ENCODE measurements at regions not wholly inside any gene's neighbourhood (a gene's known extent, or its start where the extent isn't known, plus 50 kb on each side); places are given as distances from the start of the nearest gene placed in this dataset.

DNA sequence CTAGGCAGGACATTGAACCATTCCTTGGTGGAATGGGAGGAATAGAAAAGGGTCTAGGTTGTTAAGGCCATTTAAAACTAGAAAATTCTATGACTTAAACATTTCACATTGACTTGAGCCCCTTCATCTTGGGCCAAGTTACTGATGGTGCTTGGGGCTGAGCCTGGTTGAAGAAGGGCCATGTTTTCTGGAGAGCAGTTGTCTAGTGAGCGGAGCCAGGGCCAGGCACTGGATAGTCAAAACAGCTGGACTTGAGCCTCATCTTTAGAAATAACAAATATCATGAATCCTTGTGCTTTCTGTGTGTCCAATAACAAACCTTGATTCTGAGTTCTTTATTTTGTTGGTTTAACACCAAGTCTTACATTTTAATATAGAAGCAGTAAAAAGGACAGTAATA, 134.6 kb upstream of the TCF21 start:
- no peak for TF ChIP-seq EZH2 (IDR thresholded peaks at IDR 0.05; ENCODE audit: borderline replicate concordance, low read depth, low read length, poor library complexity, severe bottlenecking)
- TF ChIP-seq, protein P1, sequence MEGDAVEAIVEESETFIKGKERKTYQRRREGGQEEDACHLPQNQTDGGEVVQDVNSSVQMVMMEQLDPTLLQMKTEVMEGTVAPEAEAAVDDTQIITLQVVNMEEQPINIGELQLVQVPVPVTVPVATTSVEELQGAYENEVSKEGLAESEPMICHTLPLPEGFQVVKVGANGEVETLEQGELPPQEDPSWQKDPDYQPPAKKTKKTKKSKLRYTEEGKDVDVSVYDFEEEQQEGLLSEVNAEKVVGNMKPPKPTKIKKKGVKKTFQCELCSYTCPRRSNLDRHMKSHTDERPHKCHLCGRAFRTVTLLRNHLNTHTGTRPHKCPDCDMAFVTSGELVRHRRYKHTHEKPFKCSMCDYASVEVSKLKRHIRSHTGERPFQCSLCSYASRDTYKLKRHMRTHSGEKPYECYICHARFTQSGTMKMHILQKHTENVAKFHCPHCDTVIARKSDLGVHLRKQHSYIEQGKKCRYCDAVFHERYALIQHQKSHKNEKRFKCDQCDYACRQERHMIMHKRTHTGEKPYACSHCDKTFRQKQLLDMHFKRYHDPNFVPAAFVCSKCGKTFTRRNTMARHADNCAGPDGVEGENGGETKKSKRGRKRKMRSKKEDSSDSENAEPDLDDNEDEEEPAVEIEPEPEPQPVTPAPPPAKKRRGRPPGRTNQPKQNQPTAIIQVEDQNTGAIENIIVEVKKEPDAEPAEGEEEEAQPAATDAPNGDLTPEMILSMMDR (conservative IDR thresholded peaks at IDR 0.05; ENCODE audit: low read depth, low read length), result no peak
